Tibial nerve (tissue), 4 donors: ENCODE measurements at regions not wholly inside any gene's neighbourhood (a gene's known extent, or its start where the extent isn't known, plus 50 kb on each side); places are given as distances from the start of the nearest gene placed in this dataset.

Experiments used
- CTCF ChIP-seq, 5 experiments: fragments of 200-600 bp in 3 of 5; fragments of 450-650 bp in 2 of 5; sonication (generic) in 3 of 5; IDR thresholded peaks; one replicate each; pipeline ENCODE4 v1.5.1; 2016 to 2019; ENCODE audit warnings: antibody characterized with exemption in 5 of 5, mild to moderate bottlenecking in 3 of 5, moderate library complexity in 2 of 5
- EP300 ChIP-seq, 2 donors: sonication (generic); formaldehyde crosslinking; IDR thresholded peaks; one replicate each; pipeline ENCODE4 v1.6.1; 2017; ENCODE audit warnings: antibody characterized with exemption in 2 of 2, mild to moderate bottlenecking in 1 of 2
- POLR2A ChIP-seq, 2 donors: fragments of 450-650 bp; IDR thresholded peaks; one replicate each; pipeline ENCODE4 v1.6.1; 2017; ENCODE audit warnings: antibody characterized with exemption in 2 of 2, mild to moderate bottlenecking in 2 of 2, moderate library complexity in 2 of 2

- TF ChIP-seq CTCF (IDR thresholded peaks at IDR 0.05) (no peak), POLR2A (IDR thresholded peaks at IDR 0.05) (no peak), EP300 (IDR thresholded peaks at IDR 0.05) (no peak)
Observed at GRCh38 chr21:23822760-23823159, 1784.5 kb downstream of the MRPL39 start.
